ENCODE measurements at regions not wholly inside any gene's neighbourhood (a gene's known extent, or its start where the extent isn't known, plus 50 kb on each side); places are given as distances from the start of the nearest gene placed in this dataset.

- TF ChIP-seq, protein P1, sequence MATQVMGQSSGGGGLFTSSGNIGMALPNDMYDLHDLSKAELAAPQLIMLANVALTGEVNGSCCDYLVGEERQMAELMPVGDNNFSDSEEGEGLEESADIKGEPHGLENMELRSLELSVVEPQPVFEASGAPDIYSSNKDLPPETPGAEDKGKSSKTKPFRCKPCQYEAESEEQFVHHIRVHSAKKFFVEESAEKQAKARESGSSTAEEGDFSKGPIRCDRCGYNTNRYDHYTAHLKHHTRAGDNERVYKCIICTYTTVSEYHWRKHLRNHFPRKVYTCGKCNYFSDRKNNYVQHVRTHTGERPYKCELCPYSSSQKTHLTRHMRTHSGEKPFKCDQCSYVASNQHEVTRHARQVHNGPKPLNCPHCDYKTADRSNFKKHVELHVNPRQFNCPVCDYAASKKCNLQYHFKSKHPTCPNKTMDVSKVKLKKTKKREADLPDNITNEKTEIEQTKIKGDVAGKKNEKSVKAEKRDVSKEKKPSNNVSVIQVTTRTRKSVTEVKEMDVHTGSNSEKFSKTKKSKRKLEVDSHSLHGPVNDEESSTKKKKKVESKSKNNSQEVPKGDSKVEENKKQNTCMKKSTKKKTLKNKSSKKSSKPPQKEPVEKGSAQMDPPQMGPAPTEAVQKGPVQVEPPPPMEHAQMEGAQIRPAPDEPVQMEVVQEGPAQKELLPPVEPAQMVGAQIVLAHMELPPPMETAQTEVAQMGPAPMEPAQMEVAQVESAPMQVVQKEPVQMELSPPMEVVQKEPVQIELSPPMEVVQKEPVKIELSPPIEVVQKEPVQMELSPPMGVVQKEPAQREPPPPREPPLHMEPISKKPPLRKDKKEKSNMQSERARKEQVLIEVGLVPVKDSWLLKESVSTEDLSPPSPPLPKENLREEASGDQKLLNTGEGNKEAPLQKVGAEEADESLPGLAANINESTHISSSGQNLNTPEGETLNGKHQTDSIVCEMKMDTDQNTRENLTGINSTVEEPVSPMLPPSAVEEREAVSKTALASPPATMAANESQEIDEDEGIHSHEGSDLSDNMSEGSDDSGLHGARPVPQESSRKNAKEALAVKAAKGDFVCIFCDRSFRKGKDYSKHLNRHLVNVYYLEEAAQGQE (IDR thresholded peaks at IDR 0.05; ENCODE audit: low read depth) = no peak
- TF ChIP-seq SP1 (IDR thresholded peaks at IDR 0.05; ENCODE audit: low read depth) = no peak
- no peak for TF ChIP-seq POLR2AphosphoS5 (IDR thresholded peaks at IDR 0.05; ENCODE audit: low read depth, low read length)
- TF ChIP-seq EGR1 (IDR thresholded peaks at IDR 0.05; ENCODE audit: low read depth) = no peak
- TF ChIP-seq TCF7L2 (IDR thresholded peaks at IDR 0.05; ENCODE audit: borderline replicate concordance, extremely low read depth, insufficient read depth, insufficient read length) = no peak
These were observed 2532.9 kb downstream of the PCDH9 start (continued) for GRCh38 chr13:64697226-64697625.

DNA sequence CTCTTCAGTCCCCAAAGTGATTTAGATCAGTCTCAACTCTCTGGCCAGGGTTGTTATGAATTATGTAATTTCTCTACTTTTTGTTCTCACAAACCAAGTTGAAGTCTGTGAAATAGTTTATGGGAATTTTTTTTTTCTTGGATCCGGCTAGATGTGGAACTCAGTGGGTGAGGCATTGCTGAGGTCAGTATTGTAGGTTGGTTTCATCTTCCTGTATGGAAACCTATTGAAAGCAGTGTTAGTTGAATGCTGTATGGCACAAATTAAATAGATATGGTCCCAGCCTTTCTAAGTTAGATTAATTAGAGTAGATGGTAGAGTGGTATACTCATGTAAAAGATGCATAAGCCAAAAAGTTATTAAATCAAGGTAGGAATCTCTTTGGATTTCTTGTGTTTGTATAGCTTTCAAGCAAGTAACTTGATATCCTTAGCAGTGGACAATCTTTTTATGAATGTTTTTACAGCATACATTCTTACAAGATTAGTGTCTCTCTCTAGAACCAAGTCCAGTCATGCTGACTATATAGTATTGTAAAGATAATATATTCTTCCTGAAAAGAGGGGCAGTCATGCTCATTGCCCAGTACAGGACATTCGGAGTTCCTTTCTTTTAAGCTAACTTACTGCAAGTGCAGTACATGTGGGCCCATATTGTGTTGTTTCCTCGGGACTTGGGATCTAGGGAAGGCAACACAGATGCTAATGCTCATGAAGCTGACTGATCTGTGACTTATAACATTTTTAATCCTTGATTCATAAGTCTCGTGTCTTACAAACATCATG lies 2541.1 kb downstream of the PCDH9 start:
- Histone ChIP-seq H3K9me2 (ENCODE audit: insufficient read depth) (no peaks in the 10 kb centered on the region), H3K4me3 (replicated peaks in 1 of 2; ENCODE audit: low read depth in 1 of 2, low read length in 2 of 2) (no peak overlapping the region), H3K9me3 (ENCODE audit: control insufficient read depth in 1 of 2, insufficient read depth in 1 of 2, low read depth in 1 of 2, low read length in 2 of 2) (no peaks in the 10 kb centered on the region), H3K79me2 (ENCODE audit: insufficient read depth, low read length) (no peaks in the 10 kb centered on the region), H3K9ac (ENCODE audit: low read length) (no peak overlapping the region), H3K4me2 (ENCODE audit: low read length) (no peak overlapping the region), H3K4me1 (ENCODE audit: control insufficient read depth in 1 of 2, insufficient read depth in 2 of 2, low read length in 2 of 2) (no peaks in the 10 kb centered on the region), H2AFZ (ENCODE audit: low read depth, low read length, poor library complexity, severe bottlenecking) (no peak overlapping the region), H3K27ac (ENCODE audit: low read depth, low read length) (no peak overlapping the region), H4K20me1 (ENCODE audit: insufficient read depth) (no peaks in the 10 kb centered on the region), H3K36me3 (ENCODE audit: control insufficient read depth in 1 of 2, insufficient read depth in 2 of 2, low read length in 2 of 2) (no peaks in the 10 kb centered on the region), H3K27me3 (ENCODE audit: insufficient read depth, low read length) (no peaks in the 10 kb centered on the region)
- ATAC-seq = no peak
- intact Hi-C loops (cut with micrococcal nuclease) = no loop called here
- DNase-seq (ENCODE audit: low read depth, low spot score) = no peak
- CTCF ChIA-PET = no interaction called here
- RAD21 ChIA-PET (ENCODE audit: low non-redundant PET in 1 of 2, low total read pairs in 2 of 2, uncharacterized antibody in 2 of 2, unreplicated experiment in 2 of 2) = no interaction called here
- no TSS peak for BruUV-seq (replicated peaks)
- POLR2A ChIA-PET = no interaction called here
- TF ChIP-seq TCF7L2 (IDR thresholded peaks at IDR 0.05; ENCODE audit: borderline replicate concordance, extremely low read depth, insufficient read depth, insufficient read length) (no peak), RAD21 (IDR thresholded peaks at IDR 0.05; ENCODE audit: low read depth) (no peak), SP1 (IDR thresholded peaks at IDR 0.05; ENCODE audit: low read depth) (no peak), FOSL1 (IDR thresholded peaks at IDR 0.05; ENCODE audit: low read depth) (no peak), POLR2A (IDR thresholded peaks at IDR 0.05; ENCODE audit: borderline replicate concordance, extremely low read depth, insufficient read depth, insufficient read length) (no peak), CTCF (IDR thresholded peaks at IDR 0.05 in 2 of 3, conservative IDR thresholded peaks at IDR 0.05 in 1 of 3; ENCODE audit: borderline replicate concordance in 1 of 3, insufficient read depth in 1 of 3, low read depth in 2 of 3, low read length in 2 of 3) (no peak), MAX (IDR thresholded peaks at IDR 0.05) (no peak), CBX3 (IDR thresholded peaks at IDR 0.05; ENCODE audit: low read depth) (no peak), ZFX (IDR thresholded peaks at IDR 0.05) (no peak), EZH2phosphoT487 (IDR thresholded peaks at IDR 0.05; ENCODE audit: borderline replicate concordance) (no peak), ELF1 (IDR thresholded peaks at IDR 0.05; ENCODE audit: borderline replicate concordance, low read depth) (no peak), POLR2AphosphoS5 (IDR thresholded peaks at IDR 0.05; ENCODE audit: low read depth, low read length) (no peak), YY1 (IDR thresholded peaks at IDR 0.05; ENCODE audit: extremely low read depth, insufficient replicate concordance, low read depth, low read length) (no peak), ZNF274 (IDR thresholded peaks at IDR 0.05; ENCODE audit: low read depth, low read length) (no peak)
- TF ChIP-seq, protein P2, sequence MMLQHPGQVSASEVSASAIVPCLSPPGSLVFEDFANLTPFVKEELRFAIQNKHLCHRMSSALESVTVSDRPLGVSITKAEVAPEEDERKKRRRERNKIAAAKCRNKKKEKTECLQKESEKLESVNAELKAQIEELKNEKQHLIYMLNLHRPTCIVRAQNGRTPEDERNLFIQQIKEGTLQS (IDR thresholded peaks at IDR 0.05) = no peak

Measured in HCT116 (cell line).